HG02610 (cell line): ENCODE measurements at regions not wholly inside any gene's neighbourhood (a gene's known extent, or its start where the extent isn't known, plus 50 kb on each side); places are given as distances from the start of the nearest gene placed in this dataset.
"Not testable (repeated sequence)": the region's sequence is repeated elsewhere in the genome, so short reads cannot be mapped to it uniquely, and the experiment has no call there.

Experiments used
- ATAC-seq: cut with Tn5 transposase; IDR thresholded peaks from one replicate; pipeline ENCODE4 v1.9.1; 2021; ENCODE audit warnings: mild to moderate bottlenecking, moderate library complexity; ENCODE audit not compliant: unreplicated experiment

- no peak for ATAC-seq
Observed at GRCh38 chr15:20369500-20369899, 172.1 kb downstream of the GOLGA6L6 start.

GRCh38 chr15:20368974-20369373 lies 172.6 kb downstream of the GOLGA6L6 start:
- ATAC-seq = no peak

GRCh38 chr15:20367093-20367492 lies 174.5 kb downstream of the GOLGA6L6 start:
- ATAC-seq = no peak

- ATAC-seq = not testable (repeated sequence)
Observed at GRCh38 chr15:20363591-20363990, 178.0 kb downstream of the GOLGA6L6 start.

- ATAC-seq = no peak
Observed at GRCh38 chr15:20361091-20361490, 180.5 kb downstream of the GOLGA6L6 start.

GRCh38 chr15:20358779-20359414 lies 182.7 kb downstream of the GOLGA6L6 start:
- ATAC-seq = no peak

- no peak for ATAC-seq
Observed at GRCh38 chr15:20358066-20358778, 183.4 kb downstream of the GOLGA6L6 start.

GRCh38 chr15:20357481-20358065 lies 184.0 kb downstream of the GOLGA6L6 start:
- no peak for ATAC-seq

- ATAC-seq = no peak
Observed at GRCh38 chr15:20356911-20357480, 184.6 kb downstream of the GOLGA6L6 start.

GRCh38 chr15:20356444-20356910 lies 185.1 kb downstream of the GOLGA6L6 start:
- no peak for ATAC-seq

- ATAC-seq = no peak
Observed at GRCh38 chr15:20355256-20355868, 186.2 kb downstream of the GOLGA6L6 start.

GRCh38 chr15:20354884-20355223 lies 186.7 kb downstream of the GOLGA6L6 start:
- ATAC-seq = not testable (repeated sequence)

GRCh38 chr15:20353966-20354883 lies 187.4 kb downstream of the GOLGA6L6 start:
- no peak for ATAC-seq

GRCh38 chr15:20352241-20353200 lies 189.1 kb downstream of the GOLGA6L6 start:
- ATAC-seq = no peak

- ATAC-seq = no peak
Observed at GRCh38 chr15:20351448-20351971, 190.1 kb downstream of the GOLGA6L6 start.

- no peak for ATAC-seq
Observed at GRCh38 chr15:20349774-20350498, 191.7 kb downstream of the GOLGA6L6 start.

- ATAC-seq = no peak
Observed at GRCh38 chr15:20348900-20349773, 192.5 kb downstream of the GOLGA6L6 start.
